Effector memory CD8-positive, alpha-beta T cell (primary cell): ENCODE measurements at regions not wholly inside any gene's neighbourhood (a gene's known extent, or its start where the extent isn't known, plus 50 kb on each side); places are given as distances from the start of the nearest gene placed in this dataset.

Source experiments
- ATAC-seq: fragments of 150-1000 bp; cut with Tn5 transposase; replicated peaks from 2 replicates; pipeline ENCODE4 v1.10.0; 2021; ENCODE audit warnings: mild to moderate bottlenecking, moderate library complexity
- DNase-seq, 3 experiments: peaks; one replicate each; pipeline ENCODE4 v3.0.0; 2021
- H3K27ac Mint-ChIP-seq, 2 donors: one replicate each; pipeline ENCODE4 v1.8.0; 2022; ENCODE audit warnings: mild to moderate bottlenecking in 2 of 2, mixed read lengths in 2 of 2, moderate library complexity in 2 of 2
- H3K27me3 Mint-ChIP-seq, 2 donors: one replicate each; pipeline ENCODE4 v1.8.0; 2022; ENCODE audit warnings: mixed read lengths in 2 of 2
- H3K36me3 Mint-ChIP-seq: one replicate; pipeline ENCODE4 v1.8.0; 2022; ENCODE audit warnings: mild to moderate bottlenecking, moderate library complexity, mixed read lengths; ENCODE audit not compliant: insufficient read depth
- H3K4me1 Mint-ChIP-seq, 2 donors: one replicate each; pipeline ENCODE4 v1.8.0; 2022; ENCODE audit warnings: low read depth in 2 of 2, mixed read lengths in 2 of 2
- H3K4me3 Mint-ChIP-seq, 2 donors: one replicate each; pipeline ENCODE4 v1.8.0; 2022; ENCODE audit warnings: mild to moderate bottlenecking in 2 of 2, mixed read lengths in 2 of 2, moderate library complexity in 2 of 2
- H3K9me3 Mint-ChIP-seq, 2 donors: one replicate each; pipeline ENCODE4 v1.8.0; 2022; ENCODE audit warnings: mixed read lengths in 2 of 2

GRCh38 chr18:78612801-78613200 is 366.8 kb upstream of the SALL3 start:
- H3K9me3 Mint-ChIP-seq: peaks cover 1 to 13% of the 10 kb centered on the region in 2 donors
- H3K27me3 Mint-ChIP-seq: peaks cover 6% of the 10 kb centered on the region in 2 donors
- no peaks in the 10 kb centered on the region for H3K4me1 Mint-ChIP-seq
- H3K4me3 Mint-ChIP-seq: no peak overlapping the region
- peaks cover 4% of the 10 kb centered on the region for H3K36me3 Mint-ChIP-seq
- ATAC-seq: no peak
- no peak overlapping the region for H3K27ac Mint-ChIP-seq
- no peak for DNase-seq

DNA sequence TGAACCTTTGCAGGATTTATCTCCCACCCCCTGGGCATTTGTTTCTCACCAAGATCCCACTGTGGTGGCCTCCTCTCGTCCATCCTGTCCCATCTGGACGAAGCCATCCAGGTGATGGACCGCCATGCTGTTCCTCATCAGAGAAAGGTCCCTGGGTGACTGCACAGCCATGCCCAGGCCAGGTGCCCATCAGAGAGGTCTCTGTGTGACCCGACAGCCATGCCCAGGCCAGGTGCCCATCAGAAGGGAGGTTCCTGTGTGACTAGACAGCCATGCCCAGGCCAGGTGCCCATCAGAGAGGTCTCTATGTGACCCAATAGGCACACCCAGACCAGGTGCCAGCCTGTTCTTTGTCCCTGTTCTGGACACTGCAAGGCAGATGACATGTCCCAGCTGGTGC is 360.9 kb upstream of the SALL3 start:
- peaks cover 0 to 12% of the 10 kb centered on the region in 2 donors for H3K27me3 Mint-ChIP-seq
- no peak overlapping the region for H3K4me3 Mint-ChIP-seq
- H3K27ac Mint-ChIP-seq: no peak overlapping the region

DNA sequence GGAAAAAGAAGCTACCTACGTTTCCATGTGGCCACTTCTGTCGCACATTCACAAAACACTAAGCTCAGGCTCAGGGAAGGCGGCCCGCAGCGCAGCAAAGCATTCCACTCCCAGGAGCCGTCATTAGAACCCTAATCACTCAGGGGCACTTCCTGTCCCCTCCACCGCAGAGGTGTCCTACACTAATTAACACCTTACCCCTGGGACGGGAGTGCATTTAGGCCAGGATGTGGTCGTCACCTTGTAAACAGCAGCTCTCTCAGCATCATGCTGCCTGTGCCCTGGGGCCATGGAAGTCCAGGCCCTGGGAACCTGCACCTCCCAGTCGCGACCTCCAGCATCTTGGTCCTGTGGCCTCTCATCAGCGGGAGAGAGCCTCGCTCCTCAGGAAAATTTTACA is 359.8 kb upstream of the SALL3 start:
- ATAC-seq: peak; percentile 52
- H3K4me3 Mint-ChIP-seq: peak overlapping the region; percentile 12 to 47
- no peak overlapping the region for H3K27ac Mint-ChIP-seq

More for the DNA sequence above, 360.9 kb upstream of the SALL3 start:
- ATAC-seq (no peak), DNase-seq (no peak)
- Mint-ChIP-seq H3K4me1 (peaks cover 0 to 8% of the 10 kb centered on the region in 2 donors), H3K9me3 (peaks cover 0 to 13% of the 10 kb centered on the region in 2 donors), H3K36me3 (no peaks in the 10 kb centered on the region)

DNA sequence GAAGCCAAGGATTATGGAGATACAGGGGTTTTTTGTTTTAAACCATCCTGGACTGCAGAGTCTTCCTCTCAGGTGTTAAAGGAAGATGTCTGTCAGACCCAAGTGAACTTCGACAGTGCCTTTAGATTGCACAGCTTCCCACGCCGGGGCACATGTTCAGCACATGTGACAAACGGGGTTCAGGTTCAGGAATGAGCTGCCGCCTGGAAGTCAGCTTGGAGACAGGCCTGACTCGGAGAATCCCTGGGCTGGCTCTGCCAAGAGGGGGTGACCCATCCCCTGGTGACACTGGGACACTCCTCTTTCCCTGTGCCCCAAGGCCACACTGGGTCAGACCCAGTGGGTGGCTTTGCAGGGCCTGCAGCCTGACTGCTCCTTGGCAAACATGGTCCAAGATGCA is 359.3 kb upstream of the SALL3 start:
- peaks cover 2 to 8% of the 10 kb centered on the region in 2 donors for H3K4me1 Mint-ChIP-seq
- no peak for DNase-seq
- H3K27me3 Mint-ChIP-seq: peaks cover 0 to 26% of the 10 kb centered on the region in 2 donors
- no peak overlapping the region for H3K27ac Mint-ChIP-seq
- peak overlapping the region; percentile 12 to 47 for H3K4me3 Mint-ChIP-seq
- no peaks in the 10 kb centered on the region for H3K36me3 Mint-ChIP-seq
- no peak for ATAC-seq
- H3K9me3 Mint-ChIP-seq: peaks cover 0 to 13% of the 10 kb centered on the region in 2 donors

More for the DNA sequence above, 359.8 kb upstream of the SALL3 start:
- Mint-ChIP-seq H3K9me3 (peaks cover 0 to 13% of the 10 kb centered on the region in 2 donors), H3K27me3 (peaks cover 0 to 24% of the 10 kb centered on the region in 2 donors), H3K36me3 (no peaks in the 10 kb centered on the region), H3K4me1 (peaks cover 2 to 8% of the 10 kb centered on the region in 2 donors)
- no peak for DNase-seq

DNA sequence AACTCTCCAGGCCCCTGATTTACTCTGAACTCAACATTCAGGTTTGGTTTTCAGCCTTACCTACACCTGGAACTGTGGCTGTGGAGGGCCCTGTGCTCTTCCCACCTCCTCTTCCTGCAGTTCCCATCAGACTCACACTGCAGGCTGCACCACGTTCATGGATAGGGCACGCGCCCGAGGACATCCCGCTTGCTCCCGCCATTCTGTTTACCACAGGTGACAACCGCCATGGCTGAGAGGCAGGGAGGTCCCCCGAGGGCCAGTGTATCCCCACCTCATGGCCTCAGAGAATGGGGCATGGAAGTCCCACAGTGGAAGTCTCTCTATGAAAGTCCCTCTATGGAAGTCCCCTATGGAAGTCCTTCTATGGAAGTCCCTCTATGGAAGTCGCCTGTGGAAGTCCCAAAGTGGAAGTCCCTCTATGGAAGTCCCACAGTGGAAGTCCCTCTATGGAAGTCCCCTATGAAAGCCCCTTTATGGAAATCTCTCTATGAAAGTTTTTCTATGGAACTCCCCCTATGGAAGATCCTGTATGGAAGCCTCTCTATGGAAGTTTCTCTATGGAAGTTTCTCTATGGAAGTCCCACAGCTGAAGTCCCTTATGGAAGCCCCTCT is 358.4 kb upstream of the SALL3 start:
- no peak overlapping the region for H3K4me3 Mint-ChIP-seq
- H3K36me3 Mint-ChIP-seq: no peaks in the 10 kb centered on the region
- peaks cover 0 to 13% of the 10 kb centered on the region in 2 donors for H3K9me3 Mint-ChIP-seq
- DNase-seq (no peak), ATAC-seq (no peak)
- peaks cover 0 to 26% of the 10 kb centered on the region in 2 donors for H3K27me3 Mint-ChIP-seq
- peaks cover 5 to 13% of the 10 kb centered on the region in 2 donors for H3K4me1 Mint-ChIP-seq
- no peak overlapping the region for H3K27ac Mint-ChIP-seq

DNA sequence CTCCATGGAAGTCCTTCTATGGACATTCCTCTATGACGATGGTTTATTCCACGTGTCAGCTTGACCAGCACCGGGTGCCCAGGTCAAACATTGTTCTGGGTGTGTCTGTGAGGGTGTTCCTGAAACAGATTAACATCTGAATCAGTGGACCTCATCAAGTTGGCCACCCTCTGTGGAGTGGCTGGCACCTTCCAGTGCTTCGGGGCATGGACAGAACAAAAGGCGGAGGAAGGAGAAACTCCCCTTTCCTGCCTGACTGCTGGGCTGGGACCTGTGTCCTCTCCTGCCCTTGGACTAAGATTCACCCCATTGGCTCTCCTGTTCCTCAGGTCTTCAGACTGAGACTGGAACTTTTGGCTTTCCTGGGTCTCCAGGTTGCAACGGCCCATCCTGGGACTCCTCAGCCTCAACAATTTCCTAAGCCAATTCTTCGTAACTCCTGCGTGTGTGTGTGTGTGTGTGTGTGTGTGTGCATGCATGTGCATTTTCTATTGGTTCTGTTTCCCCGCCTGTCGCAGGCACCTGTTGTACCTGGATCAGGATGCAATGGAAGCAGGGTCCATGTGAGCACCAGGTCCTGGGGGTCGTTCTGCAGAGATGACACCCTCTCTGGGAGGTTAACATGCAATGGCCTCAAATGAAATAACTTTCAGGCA is 357.2 kb upstream of the SALL3 start:
- Mint-ChIP-seq H3K27me3 (peaks cover 0 to 26% of the 10 kb centered on the region in 2 donors), H3K4me3 (no peak overlapping the region), H3K9me3 (peaks cover 0 to 2% of the 10 kb centered on the region in 2 donors), H3K27ac (no peak overlapping the region), H3K4me1 (peaks cover 5 to 13% of the 10 kb centered on the region in 2 donors), H3K36me3 (no peaks in the 10 kb centered on the region)
- no peak for DNase-seq
- no peak for ATAC-seq

GRCh38 chr18:78622907-78623541 is 356.6 kb upstream of the SALL3 start:
- peaks cover 5 to 13% of the 10 kb centered on the region in 2 donors for H3K4me1 Mint-ChIP-seq
- no peaks in the 10 kb centered on the region for H3K9me3 Mint-ChIP-seq
- no peak overlapping the region for H3K4me3 Mint-ChIP-seq
- peaks cover 0 to 26% of the 10 kb centered on the region in 2 donors for H3K27me3 Mint-ChIP-seq
- no peaks in the 10 kb centered on the region for H3K36me3 Mint-ChIP-seq
- ATAC-seq: no peak
- DNase-seq: no peak
- H3K27ac Mint-ChIP-seq: peak overlapping the region in 1 of 2 donors; percentile 60

DNA sequence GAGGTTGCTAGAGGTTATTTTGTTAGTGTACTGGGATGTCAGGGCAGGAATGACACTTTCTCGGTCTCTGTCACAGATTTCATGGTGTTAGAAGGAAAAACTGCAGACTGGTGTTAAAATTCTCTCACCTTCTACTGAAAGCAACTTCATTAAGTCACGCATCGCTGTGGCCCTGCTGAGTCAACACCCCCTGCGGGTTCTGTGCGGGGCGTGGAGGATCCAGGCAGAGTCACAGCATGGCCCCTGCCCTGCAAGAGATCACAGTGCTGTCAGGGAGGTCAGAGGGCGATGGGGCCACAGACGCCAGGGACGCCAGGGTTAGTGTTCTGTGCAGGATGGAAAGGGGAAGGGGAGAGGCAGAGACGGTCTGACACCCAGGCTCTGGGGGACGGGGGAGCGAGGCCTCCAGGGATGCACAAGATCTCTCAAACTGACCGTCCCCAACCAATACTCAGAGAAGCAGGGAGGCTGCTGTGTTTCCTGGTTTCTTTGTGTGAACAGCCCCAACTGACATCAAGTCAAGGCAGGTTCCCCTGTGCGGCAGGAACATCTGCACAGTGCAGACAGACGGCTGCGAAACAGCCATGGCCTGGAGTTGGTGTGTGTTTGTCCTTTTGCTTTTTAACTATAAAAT is 354.9 kb upstream of the SALL3 start:
- H3K36me3 Mint-ChIP-seq: no peaks in the 10 kb centered on the region
- peaks cover 5 to 8% of the 10 kb centered on the region in 2 donors for H3K4me1 Mint-ChIP-seq
- no peak overlapping the region for H3K4me3 Mint-ChIP-seq
- peaks cover 0 to 26% of the 10 kb centered on the region in 2 donors for H3K27me3 Mint-ChIP-seq
- peak overlapping the region in 1 of 2 donors; percentile 22 for H3K27ac Mint-ChIP-seq
- ATAC-seq (no peak), DNase-seq (no peak)
- no peaks in the 10 kb centered on the region for H3K9me3 Mint-ChIP-seq

GRCh38 chr18:78625847-78626246 is 353.8 kb upstream of the SALL3 start:
- H3K27ac Mint-ChIP-seq: peak overlapping the region in 1 of 2 donors; percentile 22
- no peak overlapping the region for H3K4me3 Mint-ChIP-seq

DNA sequence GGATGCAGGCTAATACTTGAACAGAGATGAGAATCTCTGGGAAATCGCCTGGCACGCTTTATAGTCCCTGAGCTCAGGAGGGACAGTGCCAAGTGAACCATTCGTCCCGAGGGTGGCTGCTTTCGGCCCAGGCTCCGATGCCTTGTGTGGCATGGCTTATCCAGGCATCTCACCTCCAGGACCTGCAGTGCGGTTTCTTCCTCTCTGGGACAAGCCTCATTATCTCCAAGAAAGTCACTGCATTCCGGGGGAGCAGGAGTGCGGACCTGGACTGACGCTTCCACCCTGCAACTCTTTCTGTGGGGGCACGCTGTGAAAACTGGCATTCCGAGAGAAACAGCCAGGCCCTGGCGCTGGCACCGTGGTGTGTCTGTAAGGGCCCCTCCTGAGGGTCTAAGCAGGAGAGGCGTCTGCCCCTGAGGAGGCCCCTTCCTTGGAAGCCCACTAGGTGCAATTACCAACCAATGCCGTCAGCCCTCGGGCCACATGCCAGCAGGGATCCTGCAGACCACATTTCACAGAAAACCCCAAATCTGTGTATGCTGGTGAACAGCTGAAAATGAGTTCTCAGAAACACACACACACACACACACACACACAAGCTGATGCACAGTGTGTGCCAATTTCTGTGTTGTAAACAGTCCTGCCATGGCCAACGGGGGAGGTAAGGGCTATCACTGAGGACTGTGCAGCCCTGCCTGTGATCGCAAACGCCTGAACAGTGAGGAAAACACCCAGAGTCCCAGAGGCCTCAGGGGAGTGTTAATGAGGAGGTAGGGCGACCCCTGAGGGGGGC is 351.9 kb upstream of the SALL3 start:
- DNase-seq: no peak
- no peak for ATAC-seq
- H3K36me3 Mint-ChIP-seq: no peaks in the 10 kb centered on the region
- peaks cover 0 to 21% of the 10 kb centered on the region in 2 donors for H3K27me3 Mint-ChIP-seq
- no peak overlapping the region for H3K4me3 Mint-ChIP-seq
- no peak overlapping the region for H3K27ac Mint-ChIP-seq
- H3K9me3 Mint-ChIP-seq: no peaks in the 10 kb centered on the region
- H3K4me1 Mint-ChIP-seq: peaks cover 5% of the 10 kb centered on the region in 2 donors

More at GRCh38 chr18:78625847-78626246, 353.8 kb upstream of the SALL3 start:
- no peak for DNase-seq
- H3K27me3 Mint-ChIP-seq: peaks cover 0 to 26% of the 10 kb centered on the region in 2 donors
- no peaks in the 10 kb centered on the region for H3K9me3 Mint-ChIP-seq
- no peak for ATAC-seq
- peaks cover 5% of the 10 kb centered on the region in 2 donors for H3K4me1 Mint-ChIP-seq
- no peaks in the 10 kb centered on the region for H3K36me3 Mint-ChIP-seq

GRCh38 chr18:78629426-78629825 is 350.2 kb upstream of the SALL3 start:
- Mint-ChIP-seq H3K27ac (no peak overlapping the region), H3K4me1 (peaks cover 9 to 11% of the 10 kb centered on the region in 2 donors), H3K27me3 (peaks cover 0 to 7% of the 10 kb centered on the region in 2 donors), H3K9me3 (no peaks in the 10 kb centered on the region), H3K36me3 (no peaks in the 10 kb centered on the region), H3K4me3 (no peak overlapping the region)
- no peak for ATAC-seq
- DNase-seq: no peak

GRCh38 chr18:78630356-78630755 is 349.3 kb upstream of the SALL3 start:
- H3K4me1 Mint-ChIP-seq: peaks cover 10 to 13% of the 10 kb centered on the region in 2 donors
- no peaks in the 10 kb centered on the region for H3K36me3 Mint-ChIP-seq
- no peaks in the 10 kb centered on the region for H3K9me3 Mint-ChIP-seq
- no peak overlapping the region for H3K4me3 Mint-ChIP-seq
- ATAC-seq (no peak), DNase-seq (no peak)
- H3K27ac Mint-ChIP-seq: no peak overlapping the region
- H3K27me3 Mint-ChIP-seq: no peaks in the 10 kb centered on the region
